Right lobe of liver (tissue), 6 donors: ENCODE measurements at regions not wholly inside any gene's neighbourhood (a gene's known extent, or its start where the extent isn't known, plus 50 kb on each side); places are given as distances from the start of the nearest gene placed in this dataset.

Source experiments
- ATAC-seq, 4 donors: fragments of 200-7000 bp; cut with Tn5 transposase; one replicate each; pipeline ENCODE4 v1.9.1; 2020; ENCODE audit warnings: mild to moderate bottlenecking in 4 of 4, moderate library complexity in 4 of 4
- DNase-seq, 3 donors: peaks; one replicate each; pipeline ENCODE4 v3.0.0-alpha.2; 2020
- H3K27ac ChIP-seq, 3 donors: fragments of 200-600 bp; one replicate each; pipeline ENCODE4 v1.8.0; 2022
- H3K27me3 ChIP-seq, 2 donors: fragments of 200-600 bp; one replicate each; pipeline ENCODE4 v1.8.0; 2022
- H3K36me3 ChIP-seq, 4 donors: fragments of 200-600 bp; sonication (generic) in 1 of 4; one replicate each; pipeline versions ENCODE4 v1.5.1 to v1.8.0; 2017 to 2022; ENCODE audit warnings: control low read depth in 1 of 4
- H3K4me1 ChIP-seq, 4 donors: fragments of 200-600 bp; sonication (generic) in 1 of 4; one replicate each; pipeline versions ENCODE4 v1.5.1 to v1.8.0; 2017 to 2022; ENCODE audit warnings: control low read depth in 1 of 4
- H3K4me3 ChIP-seq, 3 donors: fragments of 200-600 bp; one replicate each; pipeline ENCODE4 v1.8.0; 2022
- H3K9me3 ChIP-seq, 4 donors: fragments of 200-600 bp; sonication (generic) in 1 of 4; one replicate each; pipeline versions ENCODE4 v1.5.1 to v1.8.0; 2017 to 2022; ENCODE audit warnings: control low read depth in 1 of 4
- CTCF ChIP-seq, 4 donors: fragments of 200-600 bp in 3 of 4; fragments of 450-650 bp in 1 of 4; IDR thresholded peaks; one replicate each; pipeline versions ENCODE4 v1.5.1 to v1.8.0; 2016 to 2022; ENCODE audit warnings: antibody characterized with exemption in 4 of 4, mild to moderate bottlenecking in 2 of 4
- POLR2A ChIP-seq: fragments of 450-650 bp; IDR thresholded peaks from one replicate; pipeline ENCODE4 v1.6.1; 2017; ENCODE audit warnings: antibody characterized with exemption, mild to moderate bottlenecking
- WGBS: methylation state at CpG from one replicate; pipeline ENCODE4 v1.1.6; 2018; ENCODE audit warnings: low coverage, low lambda C conversion rate; ENCODE audit not compliant: insufficient coverage; ENCODE audit errors: missing lambda C conversion rate; 5-methylcytosine and 5-hydroxymethylcytosine counted together
- intact Hi-C, 2 donors: fragments of 100-400 bp; cut with DNase I; formaldehyde crosslinking; loops; one replicate each; pipeline versions ENCODE4 v1.11.2 to v1.14.1; 2022
- donor health status: DM: no; HTN: yes; CAD: no.
- donor health status: DM: no; HTN: no; CAD: no.
- donor health status: DM: no; HTN: no; CAD: no.
- donor health status: DM: no; HTN: yes; CAD: no.
- donor health status: DM: no; HTN: yes; CAD: no.

GRCh38 chr3:110589341-110589740 is 482.3 kb upstream of the NECTIN3 start:
- DNase-seq (no peak), ATAC-seq (no peak)
- intact Hi-C loops, result no loop called here
- Histone ChIP-seq H3K4me3 (no peak overlapping the region), H3K9me3 (no peaks in the 10 kb centered on the region), H3K36me3 (no peaks in the 10 kb centered on the region), H3K27me3 (no peaks in the 10 kb centered on the region), H3K27ac (no peak overlapping the region), H3K4me1 (no peaks in the 10 kb centered on the region)
- no peak for TF ChIP-seq CTCF (IDR thresholded peaks at IDR 0.05)
- no peak for TF ChIP-seq POLR2A

DNA sequence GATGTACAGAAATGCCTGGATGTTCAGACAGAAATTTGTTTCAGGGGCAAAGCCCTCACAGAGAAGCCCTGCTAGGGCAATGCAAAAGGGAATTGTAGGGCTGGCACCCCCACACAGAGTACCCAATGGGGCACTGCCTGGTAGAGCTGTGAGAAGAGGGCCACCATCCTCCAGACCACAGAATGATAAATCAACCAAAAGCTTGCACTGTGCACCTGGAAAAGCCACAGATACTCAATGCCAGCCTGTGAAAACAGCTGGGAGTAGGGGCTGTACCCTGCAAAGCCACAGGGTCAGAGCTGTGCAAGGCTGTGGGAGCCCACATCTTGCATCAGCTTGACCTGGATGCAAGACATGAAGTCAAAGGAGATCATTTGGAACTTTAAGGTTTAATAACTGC is 477.9 kb upstream of the NECTIN3 start:
- H3K36me3 ChIP-seq, result no peaks in the 10 kb centered on the region
- no peaks in the 10 kb centered on the region for H3K4me1 ChIP-seq
- no peaks in the 10 kb centered on the region for H3K27me3 ChIP-seq
- H3K4me3 ChIP-seq, result no peak overlapping the region
- ATAC-seq (no peak), DNase-seq (no peak)
- no peaks in the 10 kb centered on the region for H3K9me3 ChIP-seq
- no peak overlapping the region for H3K27ac ChIP-seq
- TF ChIP-seq POLR2A (no peak), CTCF (IDR thresholded peaks at IDR 0.05) (no peak)
- intact Hi-C loops, result no loop called here

DNA sequence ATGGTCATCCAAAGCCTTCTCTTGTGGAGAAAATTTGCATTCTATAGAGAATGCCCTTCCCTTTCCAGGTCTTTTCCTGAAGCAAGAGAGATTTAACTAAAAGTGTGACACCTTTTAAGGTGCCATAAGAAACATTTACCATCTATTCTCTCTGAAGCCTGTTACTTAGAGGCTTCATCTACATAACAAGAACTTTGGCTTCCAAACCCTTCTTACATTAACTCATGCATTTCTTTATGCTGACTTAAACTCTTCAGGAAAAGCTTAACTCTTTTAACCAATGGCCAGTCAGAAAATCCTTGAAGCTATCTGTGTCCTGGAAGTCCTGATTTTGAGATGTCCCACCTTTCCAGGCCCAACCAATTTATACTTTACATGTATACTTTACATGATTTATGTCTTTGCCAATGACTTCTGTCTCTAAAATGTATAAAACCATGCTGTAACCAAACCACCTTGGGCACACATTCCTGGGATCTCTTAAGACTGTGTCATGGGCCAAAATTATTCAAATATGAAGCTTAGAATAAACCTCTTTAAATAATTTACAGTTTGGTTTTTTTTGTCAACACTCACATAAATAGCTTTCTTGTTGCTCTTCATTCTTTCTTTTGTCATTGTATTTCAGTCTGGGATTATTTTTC is 472.6 kb upstream of the NECTIN3 start:
- intact Hi-C loops, result no loop called here
- Histone ChIP-seq H3K4me3 (no peak overlapping the region), H3K9me3 (no peaks in the 10 kb centered on the region), H3K36me3 (no peaks in the 10 kb centered on the region), H3K4me1 (no peaks in the 10 kb centered on the region), H3K27ac (no peak overlapping the region), H3K27me3 (no peaks in the 10 kb centered on the region)
- DNase-seq (no peak), ATAC-seq (no peak)
- TF ChIP-seq POLR2A (no peak), CTCF (IDR thresholded peaks at IDR 0.05) (no peak)

- Histone ChIP-seq H3K4me3 (no peak overlapping the region), H3K9me3 (no peaks in the 10 kb centered on the region), H3K36me3 (no peaks in the 10 kb centered on the region), H3K27ac (no peak overlapping the region), H3K4me1 (no peaks in the 10 kb centered on the region), H3K27me3 (no peaks in the 10 kb centered on the region)
- no peak for TF ChIP-seq POLR2A
- TF ChIP-seq CTCF (IDR thresholded peaks at IDR 0.05), result no peak
- intact Hi-C loops, result no loop called here
- DNase-seq (no peak), ATAC-seq (no peak)
Measured at GRCh38 chr3:110608566-110608965, 463.1 kb upstream of the NECTIN3 start.

DNA sequence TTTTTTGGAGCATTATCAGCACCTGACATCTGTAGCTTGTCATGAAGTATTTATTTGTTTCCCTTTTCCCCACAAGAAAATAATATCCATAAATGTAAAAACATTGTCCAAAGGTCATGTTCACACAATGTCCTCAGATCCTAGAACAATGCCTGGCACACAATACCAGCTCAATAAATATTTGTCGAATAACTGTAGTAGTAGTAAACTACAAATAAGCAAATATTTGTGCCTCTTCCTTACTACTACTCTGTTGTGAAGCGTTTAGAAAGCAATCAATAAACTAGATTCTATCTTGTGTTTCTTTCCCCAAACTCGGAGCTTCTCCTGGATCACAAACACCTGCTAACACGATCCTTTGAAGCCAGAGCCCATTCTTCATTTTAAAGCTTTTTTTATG is 459.6 kb upstream of the NECTIN3 start:
- no peak overlapping the region for H3K27ac ChIP-seq
- no peaks in the 10 kb centered on the region for H3K27me3 ChIP-seq
- no peaks in the 10 kb centered on the region for H3K36me3 ChIP-seq
- H3K9me3 ChIP-seq, result no peaks in the 10 kb centered on the region
- 37% methylated on average over 4 of the region's 4 CpGs for WGBS
- no peak for TF ChIP-seq CTCF (IDR thresholded peaks at IDR 0.05)
- TF ChIP-seq POLR2A, result no peak
- DNase-seq (no peak), ATAC-seq (peak in 1 of 4 donors; percentile 58)
- intact Hi-C loops, result no loop called here
- H3K4me3 ChIP-seq, result no peak overlapping the region
- no peaks in the 10 kb centered on the region for H3K4me1 ChIP-seq
